SK-N-SH treated with all-trans-retinoic acid at 6 μM for 48 hours (cell line): ENCODE measurements at regions not wholly inside any gene's neighbourhood (a gene's known extent, or its start where the extent isn't known, plus 50 kb on each side); places are given as distances from the start of the nearest gene placed in this dataset.
A peak's percentile ranks its signal among the peaks of the same experiment; 100 is the strongest.

Experiments used
- ATAC-seq: fragments of 200-7000 bp; cut with Tn5 transposase; 3 replicates; pipeline ENCODE4 v1.9.1; 2020; ENCODE audit warnings: mild to moderate bottlenecking, moderate library complexity
- ARNTL ChIP-seq: fragments of 450-650 bp; formaldehyde crosslinking; IDR thresholded peaks from 2 replicates; pipeline ENCODE4 v1.5.0; 2020; ENCODE audit warnings: low read depth, mild to moderate bottlenecking, moderate library complexity, borderline replicate concordance
- CREB5 ChIP-seq: fragments of 250-450 bp; sonication (Bioruptor Pico); IDR thresholded peaks from 2 replicates; pipeline ENCODE4 v1.5.1; 2020; ENCODE audit warnings: low read depth, mild to moderate bottlenecking, moderate library complexity
- CSDC2 ChIP-seq: fragments of 250-450 bp; sonication (Bioruptor Pico); IDR thresholded peaks from 2 replicates; pipeline ENCODE4 v1.5.0; 2020; ENCODE audit warnings: mild to moderate bottlenecking, moderate library complexity
- CSRNP3 ChIP-seq: fragments of 250-450 bp; sonication (Bioruptor Pico); IDR thresholded peaks from 2 replicates; pipeline ENCODE4 v1.5.1; 2021; ENCODE audit warnings: mild to moderate bottlenecking, moderate library complexity
- ESRRG ChIP-seq: fragments of 250-450 bp; sonication (Bioruptor Pico); IDR thresholded peaks from 2 replicates; pipeline ENCODE4 v1.6.1; 2021; ENCODE audit warnings: mild to moderate bottlenecking
- GLIS3 ChIP-seq: fragments of 250-450 bp; sonication (Bioruptor Pico); IDR thresholded peaks from 2 replicates; pipeline ENCODE4 v1.5.0; 2020; ENCODE audit warnings: mild to moderate bottlenecking, moderate library complexity
- ISL1 ChIP-seq: fragments of 250-450 bp; sonication (Bioruptor Pico); IDR thresholded peaks from 2 replicates; pipeline ENCODE4 v2.1.2; 2022; ENCODE audit warnings: mild to moderate bottlenecking, moderate library complexity
- OSR1 ChIP-seq: fragments of 250-450 bp; sonication (Bioruptor Pico); IDR thresholded peaks from 2 replicates; pipeline ENCODE4 v1.8.0; 2022; ENCODE audit warnings: moderate library complexity, mild to moderate bottlenecking, inconsistent platforms
- PATZ1 ChIP-seq: fragments of 250-450 bp; sonication (Bioruptor Pico); IDR thresholded peaks from 2 replicates; pipeline ENCODE4 v1.8.0; 2020; ENCODE audit warnings: mild to moderate bottlenecking, moderate library complexity, borderline replicate concordance
- POU6F1 ChIP-seq: fragments of 250-450 bp; sonication (Bioruptor Pico); IDR thresholded peaks from 2 replicates; pipeline ENCODE4 v1.8.0; 2021; ENCODE audit warnings: low read depth, mild to moderate bottlenecking, moderate library complexity, borderline replicate concordance
- PPARA ChIP-seq: fragments of 250-450 bp; sonication (Bioruptor Pico); IDR thresholded peaks from 2 replicates; pipeline ENCODE4 v1.5.0; 2020; ENCODE audit warnings: mild to moderate bottlenecking, borderline replicate concordance
- RARB ChIP-seq: fragments of 250-450 bp; sonication (Bioruptor Pico); IDR thresholded peaks from 2 replicates; pipeline ENCODE4 v1.8.0; 2021; ENCODE audit warnings: mild to moderate bottlenecking, moderate library complexity
- SNAI2 ChIP-seq: fragments of 250-450 bp; sonication (Bioruptor Pico); IDR thresholded peaks from 2 replicates; pipeline ENCODE4 v1.5.0; 2020; ENCODE audit warnings: mild to moderate bottlenecking, moderate library complexity
- TCF4 ChIP-seq: fragments of 250-450 bp; sonication (Bioruptor Pico); IDR thresholded peaks from 2 replicates; pipeline ENCODE4 v1.8.0; 2021; ENCODE audit warnings: mild to moderate bottlenecking, moderate library complexity, borderline replicate concordance
- TSHZ2 ChIP-seq: fragments of 250-450 bp; sonication (Bioruptor Pico); IDR thresholded peaks from 2 replicates; pipeline ENCODE4 v1.5.0; 2020; ENCODE audit warnings: mild to moderate bottlenecking, moderate library complexity
- ZC3H10 ChIP-seq: fragments of 250-450 bp; sonication (Bioruptor Pico); IDR thresholded peaks from 2 replicates; pipeline ENCODE4 v1.5.1; 2021; ENCODE audit warnings: mild to moderate bottlenecking, moderate library complexity
- ZFP3 ChIP-seq: fragments of 250-450 bp; sonication (Bioruptor Pico); IDR thresholded peaks from 2 replicates; pipeline ENCODE4 v1.5.0; 2020; ENCODE audit warnings: mild to moderate bottlenecking, moderate library complexity
- ZFP30 ChIP-seq: fragments of 450-650 bp; formaldehyde crosslinking; IDR thresholded peaks from 2 replicates; pipeline ENCODE4 v1.5.0; 2022; ENCODE audit warnings: mild to moderate bottlenecking, moderate library complexity
- ZNF565 ChIP-seq: fragments of 450-650 bp; formaldehyde crosslinking; conservative IDR thresholded peaks from 2 replicates; pipeline ENCODE4 v1.5.0; 2020; ENCODE audit warnings: low read depth, mild to moderate bottlenecking, moderate library complexity
- ZNF70 ChIP-seq: fragments of 450-650 bp; formaldehyde crosslinking; IDR thresholded peaks from 2 replicates; pipeline ENCODE4 v1.5.0; 2020; ENCODE audit warnings: mild to moderate bottlenecking, moderate library complexity
- ZNF8 ChIP-seq: fragments of 450-650 bp; formaldehyde crosslinking; IDR thresholded peaks from 2 replicates; pipeline ENCODE4 v1.5.0; 2020; ENCODE audit warnings: mild to moderate bottlenecking, moderate library complexity

GRCh38 chr11:70667767-70668166 is 269.4 kb downstream of the CTTN start (continued):
- no peak for TF ChIP-seq CREB5 (CRISPR knock-in tag)
- no peak for TF ChIP-seq ZC3H10
- TF ChIP-seq ISL1 (CRISPR knock-in tag): no peak
- no peak for TF ChIP-seq SNAI2 (CRISPR knock-in tag)
- TF ChIP-seq ZNF70 (CRISPR knock-in tag): no peak
- TF ChIP-seq ARNTL (CRISPR knock-in tag): no peak
- no peak for TF ChIP-seq ZNF8 (CRISPR knock-in tag)
- TF ChIP-seq OSR1 (CRISPR knock-in tag): no peak
- TF ChIP-seq POU6F1 (CRISPR knock-in tag): no peak

- TF ChIP-seq ESRRG (CRISPR knock-in tag): no peak
- TF ChIP-seq ZNF70 (CRISPR knock-in tag): 0 out of 2 replicates have a peak, but pooled peaks have one; percentile 50
- no peak for TF ChIP-seq ZC3H10
- ATAC-seq: no peak
Observed at GRCh38 chr11:70668204-70669202, 270.2 kb downstream of the CTTN start.

- TF ChIP-seq SNAI2 (CRISPR knock-in tag) (no peak), ZNF70 (CRISPR knock-in tag) (no peak), ZNF565 (no peak), RARB (CRISPR knock-in tag) (no peak), ZFP30 (CRISPR knock-in tag) (no peak), CSRNP3 (CRISPR knock-in tag) (no peak), ZC3H10 (no peak), PPARA (CRISPR knock-in tag) (no peak), ZFP3 (CRISPR knock-in tag) (no peak), PATZ1 (CRISPR knock-in tag) (no peak), TSHZ2 (no peak), POU6F1 (CRISPR knock-in tag) (no peak), TCF4 (no peak), CSDC2 (CRISPR knock-in tag) (no peak), GLIS3 (no peak)
- no peak for ATAC-seq
Observed at GRCh38 chr11:70669281-70669680, 271.0 kb downstream of the CTTN start.
